Endodermal cell (in vitro differentiated cells): ENCODE measurements at regions not wholly inside any gene's neighbourhood (a gene's known extent, or its start where the extent isn't known, plus 50 kb on each side); places are given as distances from the start of the nearest gene placed in this dataset.

Experiments used
- DNase-seq: peaks from one replicate; pipeline ENCODE4 v3.0.0-alpha.2; 2017
- H3K27ac ChIP-seq: 2 replicates; pipeline ENCODE4 v1.5.1; 2013; ENCODE audit warnings: mild to moderate bottlenecking, low read depth, low read length, moderate library complexity
- H3K27me3 ChIP-seq: 2 replicates; pipeline ENCODE4 v1.6.1; 2013; ENCODE audit warnings: mild to moderate bottlenecking, low read length, moderate library complexity; ENCODE audit not compliant: insufficient read depth, control insufficient read depth, poor library complexity, severe bottlenecking
- H3K36me3 ChIP-seq: 2 replicates; pipeline ENCODE4 v1.7.0; 2013; ENCODE audit warnings: mild to moderate bottlenecking, low read length, moderate library complexity; ENCODE audit not compliant: control insufficient read depth, insufficient read depth
- H3K4me1 ChIP-seq: one replicate; pipeline ENCODE4 v1.7.0; 2013; ENCODE audit warnings: low read length; ENCODE audit not compliant: control insufficient read depth, insufficient read depth
- H3K4me3 ChIP-seq: 2 replicates; pipeline ENCODE4 v1.5.1; 2013; ENCODE audit warnings: mild to moderate bottlenecking, low read length, moderate library complexity
- H3K9ac ChIP-seq: 2 replicates; pipeline ENCODE4 v1.6.1; 2013; ENCODE audit warnings: mild to moderate bottlenecking, low read length, moderate library complexity; ENCODE audit not compliant: poor library complexity, severe bottlenecking; ENCODE audit errors: extremely low read depth
- H3K9me3 ChIP-seq: 2 replicates; pipeline ENCODE4 v1.6.1; 2013; ENCODE audit warnings: mild to moderate bottlenecking, low read length, moderate library complexity; ENCODE audit not compliant: control insufficient read depth
- H3K27ac Mint-ChIP-seq: 2 replicates; pipeline ENCODE4 v1.8.0; 2020; ENCODE audit warnings: mixed read lengths
- H3K27me3 Mint-ChIP-seq: 2 replicates; pipeline ENCODE4 v1.8.0; 2021; ENCODE audit warnings: mild to moderate bottlenecking, mixed read lengths; ENCODE audit not compliant: insufficient read depth
- H3K36me3 Mint-ChIP-seq: 2 replicates; pipeline ENCODE4 v1.8.0; 2020; ENCODE audit warnings: low read depth, mixed read lengths
- H3K4me1 Mint-ChIP-seq: 2 replicates; pipeline ENCODE4 v1.8.0; 2020; ENCODE audit warnings: mixed read lengths
- H3K4me3 Mint-ChIP-seq: 2 replicates; pipeline ENCODE4 v1.8.0; 2020; ENCODE audit warnings: mild to moderate bottlenecking, moderate library complexity, mixed read lengths
- H3K9me3 Mint-ChIP-seq: 2 replicates; pipeline ENCODE4 v1.8.0; 2020; ENCODE audit warnings: mild to moderate bottlenecking, mixed read lengths
- whole genome bisulfite sequencing, 2 experiments: methylation state at CpG; one replicate each; pipeline versions ENCODE4 v1.1.5 to v1.1.7; 2013; ENCODE audit warnings: missing lambda C conversion rate in 2 of 2, mixed read lengths in 1 of 2; ENCODE audit not compliant: insufficient coverage in 1 of 2, insufficient read length in 1 of 2; 5-methylcytosine and 5-hydroxymethylcytosine counted together
- TF ChIP-seq, protein P1 (sequence below): fragments of 200-600 bp; sonication (generic); conservative IDR thresholded peaks from 2 replicates; pipeline ENCODE4 v1.5.0; 2021; ENCODE audit warnings: antibody characterized with exemption, mild to moderate bottlenecking

DNA sequence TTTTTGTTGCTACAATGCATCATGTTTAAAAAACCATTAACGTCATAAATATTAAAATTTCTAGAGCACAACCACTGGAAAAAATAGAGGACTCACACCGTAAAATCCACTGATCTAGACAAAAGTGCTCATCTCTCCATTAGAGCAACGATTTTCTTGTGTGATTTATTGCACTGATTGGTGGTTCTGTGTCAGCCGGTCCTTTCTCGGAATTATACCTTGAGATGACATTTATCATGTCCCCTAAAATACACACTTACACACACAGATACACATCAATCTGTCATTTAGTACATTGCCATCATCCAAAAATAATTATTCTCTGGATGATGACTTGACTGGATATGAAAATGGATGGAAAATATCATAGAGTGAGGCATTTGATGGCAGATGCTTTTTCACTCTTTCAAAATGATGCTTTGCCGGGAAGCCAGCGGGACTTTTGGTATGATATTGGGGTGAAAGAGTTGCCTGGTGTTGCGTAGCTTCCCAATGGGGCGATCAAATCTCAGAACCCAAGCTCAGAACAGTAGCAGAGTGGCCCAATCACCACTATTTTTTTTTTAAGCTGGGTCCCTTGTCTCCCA is 226.6 kb downstream of the GAS1 start:
- TF ChIP-seq, protein P1, sequence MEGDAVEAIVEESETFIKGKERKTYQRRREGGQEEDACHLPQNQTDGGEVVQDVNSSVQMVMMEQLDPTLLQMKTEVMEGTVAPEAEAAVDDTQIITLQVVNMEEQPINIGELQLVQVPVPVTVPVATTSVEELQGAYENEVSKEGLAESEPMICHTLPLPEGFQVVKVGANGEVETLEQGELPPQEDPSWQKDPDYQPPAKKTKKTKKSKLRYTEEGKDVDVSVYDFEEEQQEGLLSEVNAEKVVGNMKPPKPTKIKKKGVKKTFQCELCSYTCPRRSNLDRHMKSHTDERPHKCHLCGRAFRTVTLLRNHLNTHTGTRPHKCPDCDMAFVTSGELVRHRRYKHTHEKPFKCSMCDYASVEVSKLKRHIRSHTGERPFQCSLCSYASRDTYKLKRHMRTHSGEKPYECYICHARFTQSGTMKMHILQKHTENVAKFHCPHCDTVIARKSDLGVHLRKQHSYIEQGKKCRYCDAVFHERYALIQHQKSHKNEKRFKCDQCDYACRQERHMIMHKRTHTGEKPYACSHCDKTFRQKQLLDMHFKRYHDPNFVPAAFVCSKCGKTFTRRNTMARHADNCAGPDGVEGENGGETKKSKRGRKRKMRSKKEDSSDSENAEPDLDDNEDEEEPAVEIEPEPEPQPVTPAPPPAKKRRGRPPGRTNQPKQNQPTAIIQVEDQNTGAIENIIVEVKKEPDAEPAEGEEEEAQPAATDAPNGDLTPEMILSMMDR = no peak
- Histone ChIP-seq H3K4me3 (no peak overlapping the region), H3K27ac (no peak overlapping the region), H3K9me3 (no peaks in the 10 kb centered on the region), H3K36me3 (no peaks in the 10 kb centered on the region), H3K9ac (no peak overlapping the region), H3K27me3 (no peaks in the 10 kb centered on the region), H3K4me1 (no peaks in the 10 kb centered on the region)
- Mint-ChIP-seq H3K4me3 (no peak overlapping the region), H3K4me1 (peaks cover 7% of the 10 kb centered on the region), H3K9me3 (no peaks in the 10 kb centered on the region), H3K27ac (no peak overlapping the region), H3K27me3 (peaks cover 1% of the 10 kb centered on the region), H3K36me3 (no peaks in the 10 kb centered on the region)
- WGBS, 2 experiments = 94 to 100% methylated on average over 3 to 9 of the region's 9 CpGs
- DNase-seq = no peak

DNA sequence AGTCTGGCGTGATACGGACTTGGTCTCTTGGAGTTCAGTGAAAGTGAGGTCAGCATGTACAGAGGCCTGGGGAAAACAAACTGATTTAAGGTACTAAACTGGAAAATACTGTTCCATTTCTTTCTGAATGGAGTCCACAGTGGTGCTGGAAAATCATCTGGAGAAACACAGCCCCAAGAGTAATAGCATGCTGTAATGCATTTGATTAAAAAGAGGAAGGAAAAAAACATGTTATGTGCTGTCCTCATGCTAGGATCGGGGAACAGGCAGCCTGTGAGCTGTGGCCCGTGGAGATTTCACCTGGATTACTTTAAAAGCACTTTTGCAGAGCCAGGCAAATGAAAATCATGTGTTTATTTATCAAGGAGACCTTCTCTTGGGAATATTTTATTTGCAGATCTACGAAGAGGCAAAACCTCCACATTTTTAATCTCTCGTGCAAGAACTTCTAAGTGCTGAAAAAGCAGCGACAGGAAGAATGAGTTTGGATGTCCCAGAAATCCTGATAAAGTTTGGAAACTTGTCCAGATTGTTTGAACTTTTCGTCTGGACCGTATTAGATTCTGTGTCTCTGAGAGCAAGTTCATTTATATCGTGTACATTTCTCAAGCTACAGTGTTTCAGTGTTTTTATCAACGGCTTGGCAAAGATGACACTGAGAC is 228.8 kb downstream of the GAS1 start:
- Mint-ChIP-seq H3K4me1 (peaks cover 5% of the 10 kb centered on the region), H3K27ac (no peak overlapping the region), H3K27me3 (peaks cover 1% of the 10 kb centered on the region), H3K9me3 (no peaks in the 10 kb centered on the region), H3K4me3 (no peak overlapping the region), H3K36me3 (no peaks in the 10 kb centered on the region)
- Histone ChIP-seq H3K4me1 (no peaks in the 10 kb centered on the region), H3K27me3 (no peaks in the 10 kb centered on the region), H3K9me3 (no peaks in the 10 kb centered on the region), H3K9ac (no peak overlapping the region), H3K27ac (no peak overlapping the region), H3K4me3 (no peak overlapping the region), H3K36me3 (no peaks in the 10 kb centered on the region)
- WGBS, 2 experiments = 95 to 97% methylated on average over 11 of the region's 11 CpGs
- TF ChIP-seq, protein P1 = no peak
- DNase-seq = no peak

DNA sequence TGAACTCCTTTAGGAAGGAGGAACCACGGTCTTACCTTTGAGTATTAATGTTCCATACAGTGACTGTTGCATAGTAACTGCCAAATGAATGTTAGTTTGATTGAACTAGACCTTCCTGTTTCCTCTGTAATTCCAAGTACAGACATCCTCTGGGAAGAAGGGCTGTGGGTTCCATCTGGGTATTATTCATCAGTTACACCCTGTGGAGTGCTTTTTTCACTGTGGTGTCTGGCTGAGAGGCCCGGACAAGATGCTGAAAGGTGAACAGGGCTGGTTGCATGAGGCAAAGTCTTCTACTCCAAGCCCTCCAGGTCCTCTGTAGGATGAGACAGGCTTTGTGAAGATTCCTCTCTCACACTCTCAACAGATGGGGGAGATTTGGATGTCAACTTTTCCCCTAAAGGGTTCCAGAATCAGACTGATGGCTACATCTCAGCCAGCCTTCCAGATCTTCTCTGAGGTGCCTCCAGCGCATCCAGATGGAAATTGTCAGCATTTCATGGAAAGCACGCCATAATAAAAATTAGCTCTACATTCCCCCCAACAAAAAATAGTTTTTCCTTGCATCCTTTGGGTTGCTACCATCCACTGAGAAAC is 230.9 kb downstream of the GAS1 start:
- DNase-seq = no peak
- H3K27ac Mint-ChIP-seq = no peak overlapping the region
- no peak overlapping the region for H3K27ac ChIP-seq
- H3K27me3 ChIP-seq = no peaks in the 10 kb centered on the region
- no peak overlapping the region for H3K9ac ChIP-seq
- no peaks in the 10 kb centered on the region for H3K9me3 Mint-ChIP-seq
- H3K4me3 Mint-ChIP-seq = no peak overlapping the region
- no peaks in the 10 kb centered on the region for H3K36me3 Mint-ChIP-seq
- H3K27me3 Mint-ChIP-seq = peaks cover 1% of the 10 kb centered on the region
- no peaks in the 10 kb centered on the region for H3K9me3 ChIP-seq
- H3K36me3 ChIP-seq = no peaks in the 10 kb centered on the region
- no peak overlapping the region for H3K4me3 ChIP-seq
- no peaks in the 10 kb centered on the region for H3K4me1 Mint-ChIP-seq
- WGBS, 2 experiments = 83 to 90% methylated on average over 3 to 4 of the region's 4 CpGs
- TF ChIP-seq, protein P1 = no peak
- no peaks in the 10 kb centered on the region for H3K4me1 ChIP-seq
